ENCODE measurements at regions not wholly inside any gene's neighbourhood (a gene's known extent, or its start where the extent isn't known, plus 50 kb on each side); places are given as distances from the start of the nearest gene placed in this dataset.

GRCh38 chr9:109705515-109705914 lies 74.5 kb upstream of the PALM2AKAP2 start:
- intact Hi-C loops (cut with DNase I; ENCODE audit: low total_unique reads) = no loop called here
- no peak for DNase-seq (ENCODE audit: low spot score in 2 of 2)
- TF ChIP-seq, protein P1, sequence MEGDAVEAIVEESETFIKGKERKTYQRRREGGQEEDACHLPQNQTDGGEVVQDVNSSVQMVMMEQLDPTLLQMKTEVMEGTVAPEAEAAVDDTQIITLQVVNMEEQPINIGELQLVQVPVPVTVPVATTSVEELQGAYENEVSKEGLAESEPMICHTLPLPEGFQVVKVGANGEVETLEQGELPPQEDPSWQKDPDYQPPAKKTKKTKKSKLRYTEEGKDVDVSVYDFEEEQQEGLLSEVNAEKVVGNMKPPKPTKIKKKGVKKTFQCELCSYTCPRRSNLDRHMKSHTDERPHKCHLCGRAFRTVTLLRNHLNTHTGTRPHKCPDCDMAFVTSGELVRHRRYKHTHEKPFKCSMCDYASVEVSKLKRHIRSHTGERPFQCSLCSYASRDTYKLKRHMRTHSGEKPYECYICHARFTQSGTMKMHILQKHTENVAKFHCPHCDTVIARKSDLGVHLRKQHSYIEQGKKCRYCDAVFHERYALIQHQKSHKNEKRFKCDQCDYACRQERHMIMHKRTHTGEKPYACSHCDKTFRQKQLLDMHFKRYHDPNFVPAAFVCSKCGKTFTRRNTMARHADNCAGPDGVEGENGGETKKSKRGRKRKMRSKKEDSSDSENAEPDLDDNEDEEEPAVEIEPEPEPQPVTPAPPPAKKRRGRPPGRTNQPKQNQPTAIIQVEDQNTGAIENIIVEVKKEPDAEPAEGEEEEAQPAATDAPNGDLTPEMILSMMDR (IDR thresholded peaks at IDR 0.05) = no peak
- no peak for TF ChIP-seq POLR2A (IDR thresholded peaks at IDR 0.05)

GRCh38 chr9:109707355-109707754 lies 72.6 kb upstream of the PALM2AKAP2 start:
- 82 to 87% methylated on average over 3 of the region's 3 CpGs for WGBS, 2 donors
- H3K4me3 ChIP-seq (ENCODE audit: low read depth, poor library complexity, severe bottlenecking) = no peak overlapping the region
- no peak for DNase-seq (ENCODE audit: low spot score in 2 of 2)
- intact Hi-C loops (cut with DNase I; ENCODE audit: low total_unique reads) = no loop called here
- TF ChIP-seq, protein P1 (IDR thresholded peaks at IDR 0.05) = no peak
- TF ChIP-seq POLR2A (IDR thresholded peaks at IDR 0.05) = no peak

More at GRCh38 chr9:109705515-109705914, 74.5 kb upstream of the PALM2AKAP2 start:
- H3K4me3 ChIP-seq (ENCODE audit: low read depth, poor library complexity, severe bottlenecking) = no peak overlapping the region

- WGBS, 2 donors = 29 to 42% methylated on average over 4 of the region's 4 CpGs
- DNase-seq (ENCODE audit: low spot score in 2 of 2) = no peak
- intact Hi-C loops (cut with DNase I; ENCODE audit: low total_unique reads) = no loop called here
- TF ChIP-seq, protein P1 (IDR thresholded peaks at IDR 0.05) = no peak
- no peak for TF ChIP-seq POLR2A (IDR thresholded peaks at IDR 0.05)
- no peak overlapping the region for H3K4me3 ChIP-seq (ENCODE audit: low read depth, poor library complexity, severe bottlenecking)
These were observed 71.5 kb upstream of the PALM2AKAP2 start for GRCh38 chr9:109708451-109708945.

GRCh38 chr9:109709866-109710265 lies 70.1 kb upstream of the PALM2AKAP2 start:
- TF ChIP-seq POLR2A (IDR thresholded peaks at IDR 0.05) = no peak
- TF ChIP-seq, protein P1 (IDR thresholded peaks at IDR 0.05) = no peak

DNA sequence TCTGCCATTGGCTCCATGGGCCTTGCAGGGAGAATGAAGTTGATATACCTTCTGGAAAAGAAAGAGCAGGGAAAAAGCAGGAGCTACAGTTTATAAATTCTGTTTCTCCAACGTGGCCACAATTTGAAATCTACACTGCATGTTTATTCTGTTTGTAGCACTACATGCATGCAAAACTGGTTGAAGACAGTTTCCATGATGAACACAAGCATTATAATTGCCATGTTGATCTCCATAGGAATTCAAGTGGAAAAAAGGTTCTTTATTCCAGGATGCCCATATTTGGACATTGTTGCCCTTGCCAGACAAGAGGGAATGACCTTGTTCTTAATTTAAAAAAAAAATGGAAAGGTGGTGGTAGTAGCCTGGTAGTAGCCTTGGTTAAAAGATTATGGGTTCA lies 69.2 kb upstream of the PALM2AKAP2 start:
- intact Hi-C loops (cut with DNase I; ENCODE audit: low total_unique reads) = no loop called here
- no peak overlapping the region for H3K4me3 ChIP-seq (ENCODE audit: low read depth, poor library complexity, severe bottlenecking)
- 82 to 88% methylated on average over 1 of the region's 1 CpG for WGBS, 2 donors
- no peak for TF ChIP-seq POLR2A (IDR thresholded peaks at IDR 0.05)
- TF ChIP-seq, protein P1 (IDR thresholded peaks at IDR 0.05) = no peak
- no peak for DNase-seq (ENCODE audit: low spot score in 2 of 2)

More at GRCh38 chr9:109709866-109710265, 70.1 kb upstream of the PALM2AKAP2 start:
- intact Hi-C loops (cut with DNase I; ENCODE audit: low total_unique reads) = no loop called here
- no peak overlapping the region for H3K4me3 ChIP-seq (ENCODE audit: low read depth, poor library complexity, severe bottlenecking)
- 76 to 79% methylated on average over 3 of the region's 3 CpGs for WGBS, 2 donors
- no peak for DNase-seq (ENCODE audit: low spot score in 2 of 2)

DNA sequence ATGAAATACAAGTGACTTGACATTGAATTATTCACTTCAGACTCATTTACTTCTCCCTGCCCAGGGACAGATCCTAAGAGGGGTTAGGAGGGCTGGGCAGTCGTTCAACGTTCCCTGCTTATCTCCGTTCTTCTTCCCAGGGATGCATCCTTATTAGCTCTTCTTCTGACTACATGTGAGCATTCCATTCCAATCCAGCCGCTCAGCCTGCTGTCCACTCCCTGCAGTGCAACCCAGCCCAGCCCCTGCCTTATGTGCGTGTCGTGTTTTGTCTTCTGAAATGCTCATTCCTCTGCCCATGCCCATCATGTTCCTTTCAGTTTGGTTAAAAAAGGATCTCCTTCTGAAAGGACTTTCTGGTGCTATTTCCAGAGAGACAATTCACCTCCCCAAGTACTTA lies 64.7 kb upstream of the PALM2AKAP2 start:
- intact Hi-C loops (cut with DNase I; ENCODE audit: low total_unique reads) = no loop called here
- WGBS, 2 donors = 72 to 79% methylated on average over 6 of the region's 6 CpGs
- DNase-seq (ENCODE audit: low spot score in 2 of 2) = no peak
- TF ChIP-seq, protein P1 (IDR thresholded peaks at IDR 0.05) = no peak
- TF ChIP-seq POLR2A (IDR thresholded peaks at IDR 0.05) = no peak
- H3K4me3 ChIP-seq (ENCODE audit: low read depth, poor library complexity, severe bottlenecking) = no peak overlapping the region
